ENCODE measurements at regions not wholly inside any gene's neighbourhood (a gene's known extent, or its start where the extent isn't known, plus 50 kb on each side); places are given as distances from the start of the nearest gene placed in this dataset.

GRCh38 chr13:111883571-111884343 is 183.2 kb upstream of the SOX1 start:
- TF ChIP-seq CTCF (IDR thresholded peaks at IDR 0.05): no peak
- no peak for TF ChIP-seq EP300 (IDR thresholded peaks at IDR 0.05)
- TF ChIP-seq POLR2A (IDR thresholded peaks at IDR 0.05; ENCODE audit: low read depth): no peak
- no peak for TF ChIP-seq POLR2AphosphoS5 (IDR thresholded peaks at IDR 0.05)

All from esophagus muscularis mucosa (tissue), 4 donors.